HEK293 (cell line): ENCODE measurements at regions not wholly inside any gene's neighbourhood (a gene's known extent, or its start where the extent isn't known, plus 50 kb on each side); places are given as distances from the start of the nearest gene placed in this dataset.

Experiments used
- GLI4 ChIP-seq: fragments of 450-650 bp; formaldehyde crosslinking; IDR thresholded peaks from 2 replicates; pipeline ENCODE4 v1.5.1; 2016; ENCODE audit warnings: missing biosample characterization, missing genetic modification characterization
- KLF16 ChIP-seq: fragments of 450-650 bp; formaldehyde crosslinking; IDR thresholded peaks from 2 replicates; pipeline ENCODE4 v1.5.1; 2017; ENCODE audit warnings: missing biosample characterization, missing genetic modification characterization
- PRDM1 ChIP-seq: fragments of 450-650 bp; formaldehyde crosslinking; IDR thresholded peaks from 2 replicates; pipeline ENCODE4; 2016; ENCODE audit warnings: missing biosample characterization, missing genetic modification characterization
- ZBTB1 ChIP-seq: fragments of 450-650 bp; formaldehyde crosslinking; IDR thresholded peaks from 2 replicates; pipeline ENCODE4 v1.5.1; 2016; ENCODE audit warnings: missing biosample characterization, missing genetic modification characterization
- ZNF121 ChIP-seq: fragments of 450-650 bp; formaldehyde crosslinking; IDR thresholded peaks from 2 replicates; pipeline ENCODE4 v1.5.1; 2016; ENCODE audit warnings: missing biosample characterization, missing genetic modification characterization
- ZNF133 ChIP-seq: fragments of 450-650 bp; formaldehyde crosslinking; IDR thresholded peaks from 2 replicates; pipeline ENCODE4 v1.5.1; 2016; ENCODE audit warnings: missing biosample characterization, missing genetic modification characterization
- ZNF169 ChIP-seq: fragments of 450-650 bp; formaldehyde crosslinking; IDR thresholded peaks from 2 replicates; pipeline ENCODE4 v1.5.1; 2016; ENCODE audit warnings: missing biosample characterization, missing genetic modification characterization
- ZNF366 ChIP-seq: fragments of 450-650 bp; formaldehyde crosslinking; conservative IDR thresholded peaks from 2 replicates; pipeline ENCODE4 v1.5.1; 2016; ENCODE audit warnings: missing biosample characterization, missing genetic modification characterization
- ZNF549 ChIP-seq: fragments of 450-650 bp; IDR thresholded peaks from 2 replicates; pipeline ENCODE4 v1.5.1; 2018; ENCODE audit warnings: missing biosample characterization, missing genetic modification characterization, mild to moderate bottlenecking, inconsistent platforms, moderate library complexity
- ZNF670 ChIP-seq: fragments of 450-650 bp; formaldehyde crosslinking; IDR thresholded peaks from 2 replicates; pipeline ENCODE4 v1.5.1; 2016; ENCODE audit warnings: missing biosample characterization, missing genetic modification characterization, low read depth
- TF ChIP-seq, protein P1 (sequence below): fragments of 450-650 bp; formaldehyde crosslinking; IDR thresholded peaks from 2 replicates; pipeline ENCODE4 v1.5.1; 2016; ENCODE audit warnings: missing biosample characterization, missing genetic modification characterization

DNA sequence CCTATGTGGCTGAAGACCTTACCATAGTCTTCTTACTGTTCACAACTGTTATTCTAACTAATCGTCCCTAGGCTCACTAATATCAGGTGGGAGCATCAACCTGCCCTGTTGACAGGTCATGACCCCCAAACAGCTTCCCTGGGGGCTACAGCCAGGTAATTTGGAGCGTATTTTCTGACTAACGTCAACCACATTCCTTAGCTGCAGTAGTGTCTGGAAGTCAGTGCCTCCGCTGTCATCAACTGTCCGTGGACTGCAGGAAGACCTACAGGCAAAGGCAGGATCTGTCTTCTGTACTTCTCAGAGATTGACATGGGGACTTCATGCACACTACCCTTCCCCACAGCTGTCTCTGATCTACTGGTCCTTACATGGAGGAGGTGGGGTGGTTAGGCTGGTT lies 456.9 kb downstream of the BCL11A start:
- TF ChIP-seq ZNF133 (tag by site-specific recombination) (no peak), ZNF366 (tag by site-specific recombination) (no peak), GLI4 (tag by site-specific recombination) (no peak), ZNF169 (no peak), PRDM1 (no peak), ZNF670 (tag by site-specific recombination) (no peak), KLF16 (no peak), ZNF549 (tag by site-specific recombination) (no peak), ZBTB1 (no peak), ZNF121 (no peak)
- TF ChIP-seq, protein P1, sequence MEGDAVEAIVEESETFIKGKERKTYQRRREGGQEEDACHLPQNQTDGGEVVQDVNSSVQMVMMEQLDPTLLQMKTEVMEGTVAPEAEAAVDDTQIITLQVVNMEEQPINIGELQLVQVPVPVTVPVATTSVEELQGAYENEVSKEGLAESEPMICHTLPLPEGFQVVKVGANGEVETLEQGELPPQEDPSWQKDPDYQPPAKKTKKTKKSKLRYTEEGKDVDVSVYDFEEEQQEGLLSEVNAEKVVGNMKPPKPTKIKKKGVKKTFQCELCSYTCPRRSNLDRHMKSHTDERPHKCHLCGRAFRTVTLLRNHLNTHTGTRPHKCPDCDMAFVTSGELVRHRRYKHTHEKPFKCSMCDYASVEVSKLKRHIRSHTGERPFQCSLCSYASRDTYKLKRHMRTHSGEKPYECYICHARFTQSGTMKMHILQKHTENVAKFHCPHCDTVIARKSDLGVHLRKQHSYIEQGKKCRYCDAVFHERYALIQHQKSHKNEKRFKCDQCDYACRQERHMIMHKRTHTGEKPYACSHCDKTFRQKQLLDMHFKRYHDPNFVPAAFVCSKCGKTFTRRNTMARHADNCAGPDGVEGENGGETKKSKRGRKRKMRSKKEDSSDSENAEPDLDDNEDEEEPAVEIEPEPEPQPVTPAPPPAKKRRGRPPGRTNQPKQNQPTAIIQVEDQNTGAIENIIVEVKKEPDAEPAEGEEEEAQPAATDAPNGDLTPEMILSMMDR (tag by site-specific recombination), result no peak
